Left lung (tissue), 4 donors: ENCODE measurements at regions not wholly inside any gene's neighbourhood (a gene's known extent, or its start where the extent isn't known, plus 50 kb on each side); places are given as distances from the start of the nearest gene placed in this dataset.

ENCODE experiments used
- ATAC-seq: fragments of 200-7000 bp; cut with Tn5 transposase; one replicate; pipeline ENCODE4 v1.9.1; 2020; ENCODE audit warnings: moderate library complexity
- DNase-seq, 4 donors: peaks; one replicate each; pipeline ENCODE4 v3.0.0-alpha.2; 2013 to 2020
- H3K27ac ChIP-seq, 2 donors: fragments of 200-600 bp; sonication (generic) in 1 of 2; one replicate each; pipeline versions ENCODE4 v1.5.0 to v1.8.0; 2020 to 2021
- H3K27me3 ChIP-seq, 2 donors: fragments of 200-600 bp; sonication (generic) in 1 of 2; one replicate each; pipeline versions ENCODE4 v1.5.0 to v1.8.0; 2020 to 2021
- H3K36me3 ChIP-seq, 2 donors: fragments of 200-600 bp; sonication (generic) in 1 of 2; one replicate each; pipeline versions ENCODE4 v1.5.0 to v1.8.0; 2020 to 2021
- H3K4me1 ChIP-seq, 2 donors: fragments of 200-600 bp; one replicate each; pipeline ENCODE4 v1.8.0; 2021
- H3K4me3 ChIP-seq, 2 donors: fragments of 200-600 bp; sonication (generic) in 1 of 2; one replicate each; pipeline versions ENCODE4 v1.5.0 to v1.8.0; 2020 to 2021; ENCODE audit warnings: mild to moderate bottlenecking in 1 of 2
- H3K9me3 ChIP-seq, 2 donors: fragments of 200-600 bp; sonication (generic) in 1 of 2; one replicate each; pipeline versions ENCODE4 v1.5.0 to v1.8.0; 2020 to 2021
- CTCF ChIP-seq, 2 donors: fragments of 200-600 bp; sonication (generic) in 1 of 2; IDR thresholded peaks; one replicate each; pipeline versions ENCODE4 v1.5.0 to v1.8.0; 2021; ENCODE audit warnings: antibody characterized with exemption in 2 of 2
- intact Hi-C, 2 donors: fragments of 100-400 bp; cut with DNase I; formaldehyde crosslinking; loops; one replicate each; pipeline versions ENCODE4 v1.11.2 to v1.14.2; 2022
- donor health status: DM: no; HTN: yes; CAD: no.
- donor health status: DM: no; HTN: no; CAD: no.

GRCh38 chr7:131028295-131028694, 294.3 kb upstream of the KLF14 start:
- peak overlapping the region; percentile 54 to 75 for H3K27ac ChIP-seq
- no peaks in the 10 kb centered on the region for H3K27me3 ChIP-seq
- ATAC-seq (peak; percentile 69), DNase-seq (no peak)
- no peak overlapping the region for H3K4me3 ChIP-seq
- no peak for TF ChIP-seq CTCF (IDR thresholded peaks at IDR 0.05)
- H3K36me3 ChIP-seq = no peaks in the 10 kb centered on the region
- H3K4me1 ChIP-seq = peaks cover 17 to 64% of the 10 kb centered on the region in 2 donors
- H3K9me3 ChIP-seq = no peaks in the 10 kb centered on the region
- intact Hi-C loops = no loop called here

- ATAC-seq (no peak), DNase-seq (no peak)
- H3K4me3 ChIP-seq = no peak overlapping the region
- H3K27ac ChIP-seq = no peak overlapping the region
- intact Hi-C loops = no loop called here
- H3K36me3 ChIP-seq = no peaks in the 10 kb centered on the region
- peaks cover 18 to 71% of the 10 kb centered on the region in 2 donors for H3K4me1 ChIP-seq
- H3K27me3 ChIP-seq = no peaks in the 10 kb centered on the region
- no peak for TF ChIP-seq CTCF (IDR thresholded peaks at IDR 0.05)
- H3K9me3 ChIP-seq = no peaks in the 10 kb centered on the region
These were observed 295.0 kb upstream of the KLF14 start for GRCh38 chr7:131029002-131029401.

DNA sequence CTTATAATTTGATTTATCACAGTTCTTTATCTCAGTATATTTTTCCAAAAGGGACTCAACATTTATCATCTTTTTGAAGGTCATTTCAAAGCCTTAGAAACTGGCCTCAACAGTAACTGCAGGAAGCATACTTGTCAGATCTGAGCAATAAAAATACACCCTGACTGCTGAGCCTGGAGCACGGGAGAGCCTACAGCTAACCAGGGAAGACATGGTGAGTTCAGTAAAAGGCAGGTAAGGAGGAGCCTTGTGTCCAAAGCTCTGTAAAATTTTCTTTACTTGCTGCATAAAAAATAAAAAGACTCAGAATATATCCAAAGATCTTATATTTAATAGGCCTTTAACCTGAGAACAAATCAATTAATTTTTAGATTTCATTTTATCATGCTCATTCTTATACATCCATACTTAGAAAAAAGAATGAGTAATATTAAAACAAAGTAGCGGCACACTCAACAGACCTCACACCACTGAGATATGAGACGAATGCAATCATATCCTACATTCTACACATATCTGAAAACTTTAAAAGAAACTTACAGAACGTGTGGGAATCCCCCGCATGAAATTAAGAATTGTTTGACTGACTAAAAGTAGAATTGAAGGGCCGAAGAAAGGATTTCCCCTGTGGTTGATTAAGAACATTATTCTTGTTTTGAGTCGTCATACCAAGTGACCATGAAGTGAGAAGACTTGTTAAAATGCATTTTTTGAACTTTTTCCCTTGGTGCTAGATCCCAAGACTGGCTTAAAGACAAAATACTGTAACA, 296.4 kb upstream of the MKLN1 start:
- no peak for ATAC-seq
- intact Hi-C loops = no loop called here
- Histone ChIP-seq H3K27me3 (no peaks in the 10 kb centered on the region), H3K4me1 (peaks cover 22 to 70% of the 10 kb centered on the region in 2 donors), H3K27ac (no peak overlapping the region), H3K36me3 (no peaks in the 10 kb centered on the region), H3K9me3 (no peaks in the 10 kb centered on the region), H3K4me3 (no peak overlapping the region)
- DNase-seq = no peak
- TF ChIP-seq CTCF (IDR thresholded peaks at IDR 0.05) = no peak

DNA sequence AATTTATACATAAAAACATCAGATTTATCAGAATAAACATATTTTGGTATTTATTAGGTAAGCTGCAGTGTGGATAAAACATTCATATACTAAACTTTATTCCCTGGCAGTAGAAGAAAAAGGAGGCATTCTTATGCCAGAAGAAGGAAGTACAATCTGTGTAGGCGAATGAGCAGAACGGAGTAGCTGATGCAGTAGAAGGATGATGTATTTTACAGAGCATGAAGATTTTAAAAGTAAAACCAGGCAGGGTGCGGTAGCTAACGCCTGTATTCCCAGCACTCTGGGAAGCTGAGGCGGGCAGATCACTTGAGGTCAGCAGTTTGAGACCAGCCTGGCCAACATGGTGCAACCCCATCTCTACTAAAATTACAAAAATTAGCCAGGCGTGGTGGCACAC, 294.9 kb upstream of the MKLN1 start:
- Histone ChIP-seq H3K27me3 (no peaks in the 10 kb centered on the region), H3K27ac (no peak overlapping the region), H3K4me3 (no peak overlapping the region), H3K4me1 (peaks cover 11 to 55% of the 10 kb centered on the region in 2 donors), H3K36me3 (no peaks in the 10 kb centered on the region), H3K9me3 (no peaks in the 10 kb centered on the region)
- ATAC-seq (no peak), DNase-seq (no peak)
- TF ChIP-seq CTCF (IDR thresholded peaks at IDR 0.05) = no peak
- intact Hi-C loops = no loop called here

DNA sequence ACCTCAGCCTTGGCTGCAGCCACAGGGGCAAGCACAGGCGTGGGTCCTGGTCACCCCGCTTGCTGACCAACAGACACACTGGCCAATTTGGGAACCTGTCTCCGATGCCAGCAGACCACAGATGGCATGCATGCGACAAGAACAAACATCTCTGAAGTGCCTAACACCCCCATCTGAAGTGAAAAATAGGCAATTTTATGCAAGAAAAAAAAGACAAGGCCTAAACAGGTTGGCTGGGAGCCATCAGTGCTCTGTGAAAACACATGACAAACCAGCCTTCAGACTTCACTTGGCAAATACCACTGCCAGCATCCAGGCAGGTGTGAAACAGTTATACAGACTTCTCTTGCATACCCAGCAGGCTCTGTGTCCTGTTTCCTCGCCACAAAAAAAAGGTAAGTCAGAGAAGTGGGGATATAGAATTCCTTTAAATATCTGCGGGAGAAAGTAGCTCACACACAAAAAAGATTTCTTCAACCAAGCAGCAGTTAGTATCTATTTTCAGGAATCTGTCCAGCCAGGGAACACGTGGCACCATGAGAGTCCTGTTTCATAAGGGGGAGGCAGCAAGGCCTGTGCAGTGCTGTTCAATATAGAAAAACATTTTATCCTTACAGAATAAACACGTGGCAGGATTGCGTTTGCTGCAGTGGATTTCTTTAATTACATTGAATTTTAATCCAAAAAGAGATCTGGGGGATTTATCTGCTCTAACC, 293.4 kb upstream of the MKLN1 start:
- no peak for DNase-seq
- Histone ChIP-seq H3K9me3 (no peaks in the 10 kb centered on the region), H3K36me3 (no peaks in the 10 kb centered on the region), H3K4me3 (no peak overlapping the region), H3K27ac (no peak overlapping the region), H3K27me3 (no peaks in the 10 kb centered on the region), H3K4me1 (peaks cover 15 to 56% of the 10 kb centered on the region in 2 donors)
- intact Hi-C loops = no loop called here
- ATAC-seq = peak; percentile 8
- TF ChIP-seq CTCF (IDR thresholded peaks at IDR 0.05) = no peak
